Adrenal gland (tissue), 5 donors: ENCODE measurements at regions not wholly inside any gene's neighbourhood (a gene's known extent, or its start where the extent isn't known, plus 50 kb on each side); places are given as distances from the start of the nearest gene placed in this dataset.

Source experiments
- CTCF ChIP-seq, 6 experiments: fragments of 450-650 bp in 4 of 6; fragments of 200-600 bp in 2 of 6; sonication (generic) in 1 of 6; IDR thresholded peaks; 1 replicate in 5 of 6; 2 replicates in 1 of 6; pipeline versions ENCODE4 v1.5.1 to v1.8.0; 2016 to 2021; ENCODE audit warnings: antibody characterized with exemption in 6 of 6, mild to moderate bottlenecking in 2 of 6, moderate library complexity in 1 of 6
- POLR2A ChIP-seq, 2 donors: fragments of 450-650 bp; IDR thresholded peaks; one replicate each; pipeline ENCODE4 v1.6.1; 2017; ENCODE audit warnings: antibody characterized with exemption in 2 of 2, mild to moderate bottlenecking in 2 of 2, moderate library complexity in 1 of 2
- donor health status: DM: no; HTN: no; CAD: no.

GRCh38 chr5:96123418-96123817 lies 161.8 kb upstream of the ELL2 start:
- TF ChIP-seq POLR2A (IDR thresholded peaks at IDR 0.05) = no peak
- no peak for TF ChIP-seq CTCF (IDR thresholded peaks at IDR 0.05)
